ENCODE measurements at regions not wholly inside any gene's neighbourhood (a gene's known extent, or its start where the extent isn't known, plus 50 kb on each side); places are given as distances from the start of the nearest gene placed in this dataset.

DNA sequence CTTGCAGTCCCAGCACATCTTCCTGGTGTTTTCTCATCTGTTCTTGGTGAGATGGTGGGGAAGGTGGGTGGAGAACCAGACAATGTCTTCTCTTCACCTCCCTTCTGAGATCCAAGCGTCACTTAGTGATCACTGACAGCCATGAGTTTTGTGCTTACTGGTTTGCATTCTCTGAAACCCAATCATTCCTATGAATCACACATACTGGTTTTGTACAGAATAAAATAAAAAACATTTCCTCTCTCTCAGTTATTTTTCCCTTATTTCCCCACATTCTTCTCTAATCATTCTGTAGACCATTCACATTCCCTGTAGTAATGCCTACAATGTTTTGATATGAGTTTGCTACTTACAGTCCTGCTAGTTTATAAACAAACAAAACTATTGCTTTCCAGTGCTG lies 143.8 kb upstream of the SLC13A1 start:
- no peak for TF ChIP-seq POLR2A (IDR thresholded peaks at IDR 0.05)
- TF ChIP-seq CTCF (IDR thresholded peaks at IDR 0.05), result no peak
- TF ChIP-seq POLR2AphosphoS5 (IDR thresholded peaks at IDR 0.05), result no peak

Data from prostate gland (tissue), 2 donors.